ENCODE measurements at regions not wholly inside any gene's neighbourhood (a gene's known extent, or its start where the extent isn't known, plus 50 kb on each side); places are given as distances from the start of the nearest gene placed in this dataset.
A peak's percentile ranks its signal among the peaks of the same experiment; 100 is the strongest.

DNA sequence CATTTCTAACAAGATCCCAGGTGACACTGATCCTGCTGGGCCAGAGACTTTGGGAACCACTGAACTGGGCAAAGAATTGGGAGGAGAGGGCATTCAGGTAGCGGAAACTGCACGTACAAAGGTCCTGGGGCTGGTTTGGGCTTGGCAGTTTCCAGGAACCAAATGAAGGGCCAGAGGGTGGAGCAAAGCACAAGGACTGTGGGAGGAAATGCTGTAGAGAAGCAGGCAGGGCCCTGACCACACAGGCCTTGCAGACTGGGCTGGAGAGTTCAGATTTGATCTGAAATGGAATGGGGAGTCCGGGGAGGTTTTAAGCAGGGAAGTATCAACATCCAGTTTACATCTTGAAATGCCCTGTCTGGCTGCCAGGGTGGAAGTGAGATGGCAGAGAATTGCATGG lies 195.1 kb downstream of the PHETA1 start:
- peak; percentile 27 to 36 for DNase-seq

DNA sequence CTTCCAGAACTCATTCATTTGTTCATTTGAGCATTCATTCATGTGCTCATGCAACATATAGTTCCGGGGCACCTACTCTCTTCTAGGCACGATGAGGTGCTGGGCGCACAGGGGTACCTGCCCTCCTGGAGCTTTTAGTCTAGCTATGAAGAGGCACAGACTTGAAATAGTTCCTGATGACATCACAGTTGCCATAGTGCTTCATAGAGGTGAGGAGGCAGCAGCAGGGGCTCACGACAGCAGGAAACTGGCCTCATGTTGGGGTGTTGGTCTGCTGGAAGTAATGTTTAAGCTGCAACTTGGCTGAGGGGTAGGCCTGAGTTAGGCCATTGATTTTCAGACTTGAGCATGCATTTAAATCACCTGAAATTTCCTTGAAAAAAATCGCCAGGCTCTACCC lies 195.5 kb downstream of the PHETA1 start:
- no peak for DNase-seq

DNA sequence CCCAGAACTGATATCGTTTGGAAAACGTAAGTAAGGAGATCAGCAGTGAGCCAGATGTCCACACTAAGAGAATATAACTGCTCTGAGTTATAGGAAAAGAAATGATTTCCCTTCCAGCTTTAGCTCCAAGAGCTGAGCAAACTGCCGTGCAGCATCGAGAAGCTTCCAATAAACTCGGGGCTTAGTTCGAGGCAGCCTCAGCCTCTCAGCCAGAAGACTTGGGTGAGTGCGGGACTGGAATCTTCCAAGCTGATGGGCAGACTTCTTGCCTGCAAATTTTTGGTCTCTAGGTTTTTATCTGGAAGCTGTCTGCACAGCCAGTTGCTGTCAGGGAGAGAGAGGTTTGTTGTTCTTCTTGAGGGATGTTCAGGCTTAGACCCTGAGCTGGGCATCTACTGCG lies 196.1 kb downstream of the PHETA1 start:
- no peak for DNase-seq

DNA sequence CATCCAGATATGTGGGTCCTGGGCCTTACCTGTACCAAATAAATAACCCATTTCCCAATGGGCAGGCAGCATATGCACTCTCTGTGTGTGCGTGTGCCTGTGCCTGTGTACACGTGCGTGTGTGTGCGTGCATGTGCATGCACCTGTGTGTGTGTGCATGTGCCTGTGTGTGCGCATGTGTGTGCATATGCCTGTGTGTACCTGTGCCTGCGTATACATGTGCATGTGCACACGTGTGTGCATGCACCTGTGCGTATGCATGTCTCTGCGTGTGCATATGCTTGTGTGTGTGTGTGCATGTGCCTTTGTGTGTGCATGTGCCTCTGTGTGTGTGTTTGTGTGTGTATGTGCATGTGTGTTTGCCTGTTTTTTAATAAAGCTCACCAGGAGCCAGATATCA lies 197.1 kb downstream of the PHETA1 start:
- DNase-seq: no peak

DNA sequence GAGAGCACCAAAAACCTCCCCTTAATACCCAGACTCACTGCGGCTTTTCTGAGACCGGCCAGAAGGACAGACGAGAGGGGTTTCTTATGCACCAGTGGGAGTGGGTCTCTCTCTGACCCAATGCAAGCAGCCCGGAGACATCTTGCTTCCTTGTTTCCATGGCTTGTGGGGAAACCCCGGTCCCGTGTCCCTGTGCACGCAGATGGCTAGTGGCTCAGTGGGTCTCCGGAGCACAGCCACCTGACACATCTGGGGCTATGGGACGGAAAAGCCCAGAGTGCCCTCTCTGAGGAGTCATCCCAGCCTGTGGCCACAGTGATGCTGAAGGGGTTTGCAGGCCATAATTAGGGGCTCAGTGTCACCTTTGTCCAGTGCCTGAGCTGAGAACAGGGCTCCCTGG lies 197.6 kb downstream of the PHETA1 start:
- no peak for DNase-seq

DNA sequence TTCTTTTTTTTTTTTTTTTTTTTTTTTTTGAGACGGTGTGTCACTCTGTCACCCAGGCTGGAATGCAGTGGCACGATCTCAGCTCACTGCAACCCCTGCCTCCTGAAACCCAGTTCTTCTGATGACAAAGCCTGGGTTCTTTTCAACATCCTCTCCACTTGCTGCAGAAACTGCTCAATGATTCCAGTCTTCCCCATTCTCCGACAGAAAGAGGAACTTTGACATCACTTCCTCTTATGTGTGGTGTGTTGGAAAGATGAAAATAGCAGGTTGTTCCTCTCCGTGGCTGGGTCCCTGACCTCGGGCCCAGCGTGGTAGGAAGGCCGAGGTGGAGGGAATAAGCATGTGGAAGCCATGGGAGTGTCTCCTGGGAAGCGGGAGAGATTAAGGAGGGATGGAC lies 198.4 kb downstream of the PHETA1 start:
- DNase-seq: peak; percentile 96 to 97

DNA sequence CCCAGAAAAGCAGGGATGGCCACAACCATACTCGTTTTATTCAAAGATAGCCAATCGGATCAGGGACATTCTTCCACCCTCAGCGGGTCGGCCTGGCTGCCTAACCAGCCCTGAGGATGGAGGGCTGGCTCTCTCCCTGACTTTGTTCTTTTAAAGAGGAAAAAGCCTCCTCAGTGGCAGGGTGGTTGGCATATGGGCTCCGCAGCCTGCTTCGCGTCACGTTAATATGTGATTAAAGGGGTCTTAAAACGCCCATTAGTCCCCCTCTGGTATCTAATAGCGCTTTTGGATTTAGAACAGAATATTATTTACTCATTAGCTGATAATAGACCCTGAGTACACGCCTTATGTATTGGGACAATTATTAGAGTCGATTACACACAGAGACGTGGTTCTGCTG lies 199.4 kb downstream of the PHETA1 start:
- no peak for DNase-seq

DNA sequence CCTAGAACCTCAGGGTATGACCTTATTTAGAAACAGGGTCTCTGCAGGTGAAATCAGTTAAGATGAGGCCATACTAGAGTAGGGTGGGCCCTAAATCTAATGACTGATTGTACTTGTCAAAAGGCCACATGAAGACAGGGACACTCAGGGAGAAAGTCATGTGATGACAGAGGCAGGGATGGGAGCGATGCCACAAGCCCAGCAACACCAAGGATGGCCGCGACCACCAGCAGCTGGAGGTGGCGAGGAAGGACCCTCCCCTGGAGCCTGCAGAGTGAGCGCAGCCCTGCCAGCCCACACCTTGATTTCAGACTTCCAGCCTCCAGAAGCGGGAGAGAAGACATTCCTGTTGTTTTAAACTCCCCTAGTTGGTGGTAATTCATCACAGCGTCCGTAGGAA lies 199.9 kb downstream of the PHETA1 start:
- no peak for DNase-seq

DNA sequence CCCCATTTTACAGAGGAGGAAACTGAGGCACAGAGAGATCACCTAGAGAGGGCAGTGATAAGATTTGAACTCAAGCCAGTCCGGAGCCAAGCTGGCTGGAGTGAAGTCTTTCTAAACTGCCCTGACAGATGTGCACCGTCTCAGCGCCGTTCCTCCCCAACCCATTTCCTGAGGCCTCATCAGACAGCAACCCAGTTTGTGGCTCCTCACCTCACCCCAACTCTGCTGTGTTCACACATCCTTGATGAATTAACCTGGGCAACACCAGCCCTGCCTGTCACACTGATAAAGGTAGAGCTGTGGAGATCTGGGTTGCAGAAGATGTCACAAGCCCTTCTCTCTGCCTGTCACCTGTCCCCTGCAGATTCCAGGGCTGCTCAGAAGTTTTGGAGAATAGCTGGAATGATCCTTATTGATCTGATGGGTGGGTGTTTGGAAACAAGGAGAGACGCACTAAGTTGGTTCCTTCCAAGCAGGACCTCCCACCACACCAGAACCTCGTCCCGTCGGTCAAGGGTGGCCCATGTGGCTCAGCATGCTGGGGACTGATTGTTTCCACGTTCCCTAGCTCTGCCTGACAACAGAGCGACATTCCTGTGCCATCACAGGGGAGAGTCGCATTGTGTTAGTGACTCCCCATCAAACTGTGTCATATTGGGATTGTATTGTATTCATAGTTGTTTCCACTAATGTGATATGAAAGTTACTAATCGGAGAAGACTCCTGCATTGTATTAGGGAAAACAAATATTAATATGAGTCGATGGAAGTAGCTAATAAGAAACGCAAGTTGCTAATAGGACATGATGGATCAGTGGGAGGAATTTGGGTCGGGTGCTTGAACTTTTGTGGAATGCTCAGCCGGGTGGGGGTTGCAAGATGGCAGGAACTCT lies 200.6 kb downstream of the PHETA1 start:
- peak in 1 of 2 experiments; percentile 34 for DNase-seq

DNA sequence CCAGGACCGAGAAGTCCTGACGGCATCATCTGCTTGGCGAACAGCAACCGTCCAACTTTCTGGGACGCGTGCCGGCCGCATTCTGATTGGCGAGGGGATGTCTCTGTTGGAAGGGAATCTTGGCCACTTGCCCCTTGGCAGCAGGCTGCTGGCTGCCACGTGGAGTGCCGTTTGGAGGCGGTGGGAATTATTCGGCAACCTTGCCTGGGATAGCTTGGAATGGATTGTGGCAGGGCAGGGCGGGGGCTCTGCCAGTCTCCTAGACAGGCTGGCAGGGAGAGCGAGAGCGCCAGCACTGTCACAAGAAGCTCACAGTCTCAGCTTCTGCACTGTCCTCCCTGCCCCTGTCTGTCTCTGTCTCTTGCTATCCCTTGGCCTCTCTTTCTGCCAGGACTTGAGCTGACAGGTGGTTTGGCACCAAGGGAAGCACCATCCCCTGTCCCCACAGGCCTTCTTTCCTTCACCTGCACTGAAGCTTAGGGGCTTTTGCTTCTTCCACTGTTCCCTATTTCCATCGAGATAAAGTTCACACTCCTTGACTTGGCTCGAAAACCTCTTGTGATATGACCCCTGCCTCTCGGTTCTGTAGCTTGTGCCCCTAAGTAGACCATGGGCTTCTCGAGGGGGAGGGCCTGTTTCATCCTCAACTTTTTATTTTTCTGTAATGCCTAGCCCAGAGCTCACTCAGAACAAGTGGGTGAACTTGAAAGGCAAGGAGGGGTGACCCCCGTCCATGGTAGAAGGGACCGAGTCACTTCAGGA lies 201.9 kb downstream of the PHETA1 start:
- no peak for DNase-seq

DNA sequence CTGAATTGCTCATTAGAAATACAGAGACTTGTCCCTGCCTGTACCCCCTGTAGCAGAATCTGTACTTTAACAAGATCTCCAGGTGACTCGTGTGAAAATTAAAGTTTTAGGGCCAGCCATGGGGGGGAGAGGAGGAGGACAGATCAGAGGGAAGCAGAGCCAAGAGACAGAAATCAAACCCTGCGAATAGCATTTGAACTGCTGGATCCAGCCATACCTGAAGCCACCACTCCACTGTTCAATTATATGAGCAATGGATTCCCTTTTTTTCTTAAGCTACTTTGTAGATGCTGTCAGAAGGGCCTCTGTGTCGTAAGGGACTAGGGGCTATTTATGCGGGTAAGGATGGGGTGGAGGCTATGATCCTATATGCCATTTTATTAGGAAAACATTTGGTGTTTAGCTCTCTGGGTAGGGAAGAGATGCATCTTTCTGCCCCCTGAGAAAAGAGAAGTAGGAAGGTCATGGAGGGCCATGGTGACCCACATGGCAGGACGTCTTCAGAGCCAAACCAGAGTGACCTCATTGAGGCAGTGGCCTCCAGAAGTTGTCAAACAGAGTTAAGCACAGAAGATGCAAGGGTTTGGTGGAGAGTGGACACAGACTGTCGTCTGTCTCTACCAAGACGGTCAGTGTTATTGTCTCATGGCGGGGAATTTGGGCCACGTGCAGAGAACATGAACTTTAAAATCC lies 203.9 kb downstream of the PHETA1 start:
- DNase-seq: no peak

DNA sequence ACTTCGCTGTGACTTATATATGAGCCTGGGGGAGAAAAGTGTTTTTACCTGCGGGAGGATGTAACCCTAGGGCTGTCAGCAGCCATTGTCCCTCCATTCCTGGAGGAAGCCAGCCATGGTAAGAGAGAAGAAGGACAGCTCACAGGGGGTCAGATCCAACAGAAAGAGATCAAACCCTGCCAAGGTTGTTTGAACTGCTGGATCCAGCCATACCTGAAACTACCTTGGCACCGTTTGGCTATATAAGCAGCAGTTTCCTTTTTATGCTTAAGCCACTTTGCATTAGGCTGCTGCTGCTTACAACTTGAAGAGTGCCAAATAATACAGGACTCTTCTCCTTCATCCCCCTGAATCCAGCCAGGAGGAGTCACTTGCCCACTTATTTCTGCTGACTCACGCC lies 205.5 kb downstream of the PHETA1 start:
- no peak for DNase-seq

DNA sequence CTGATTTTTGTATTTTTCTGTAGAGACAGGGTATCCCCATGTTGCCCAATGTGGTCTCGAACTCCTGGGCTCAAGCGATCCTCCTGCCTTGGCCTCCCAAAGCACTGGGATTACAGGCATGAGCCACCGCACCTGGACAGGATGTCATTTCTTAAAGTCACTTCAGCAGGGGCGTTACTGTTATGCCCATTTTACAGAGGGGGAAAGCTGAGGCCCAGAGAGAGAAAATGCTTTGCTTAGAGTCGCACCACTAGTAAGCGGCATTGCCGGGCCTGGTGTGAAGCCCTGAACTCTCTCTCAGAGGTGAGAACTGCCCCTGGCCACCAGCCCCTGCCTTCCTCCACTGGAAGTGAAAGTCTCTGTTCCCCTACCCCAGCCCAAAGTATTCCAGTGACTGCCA lies 207.0 kb downstream of the PHETA1 start:
- no peak for DNase-seq

DNA sequence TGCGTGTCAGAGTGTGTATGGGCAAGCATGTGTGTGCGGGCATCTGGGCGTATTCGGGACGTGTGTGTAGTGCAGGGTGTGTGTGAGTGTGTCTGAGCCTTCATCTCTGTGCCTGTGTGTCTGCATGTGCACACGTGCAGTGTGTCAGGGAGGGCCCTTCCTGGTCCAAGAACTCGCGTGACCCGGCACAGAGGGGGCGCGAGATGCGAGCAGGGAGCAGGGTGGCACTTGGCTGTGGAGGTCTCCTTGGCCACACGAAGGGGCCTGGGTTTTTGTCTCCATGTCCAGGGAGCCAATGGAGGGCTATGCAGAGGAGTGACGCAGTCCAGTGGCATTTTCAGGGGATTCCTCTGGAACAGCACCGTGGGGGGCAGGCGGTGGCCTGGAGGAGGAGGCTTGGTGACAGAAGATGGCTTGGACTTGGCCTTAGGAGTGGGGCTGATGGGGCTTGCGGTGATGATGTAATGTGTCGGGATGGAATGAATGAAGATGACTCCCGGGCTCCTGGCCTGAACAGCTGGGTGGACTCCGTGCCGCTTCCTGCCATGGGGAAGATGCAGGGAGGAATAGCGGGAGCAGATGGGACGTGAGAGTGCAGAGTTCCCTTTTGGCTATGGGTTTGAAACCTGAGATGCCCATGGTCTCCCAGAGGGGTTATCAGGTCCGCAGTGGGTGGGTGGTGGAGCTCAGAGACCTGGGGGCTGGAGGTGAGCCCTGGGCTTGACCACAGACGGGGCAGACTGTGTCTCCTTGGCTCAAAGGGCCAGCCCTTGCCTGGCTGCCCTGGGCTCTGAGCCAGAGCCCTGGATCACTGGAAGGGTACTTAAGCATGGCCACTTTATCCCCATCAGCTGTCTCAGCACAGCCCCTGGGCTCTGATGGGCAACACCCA lies 208.3 kb downstream of the PHETA1 start:
- no peak for DNase-seq

DNA sequence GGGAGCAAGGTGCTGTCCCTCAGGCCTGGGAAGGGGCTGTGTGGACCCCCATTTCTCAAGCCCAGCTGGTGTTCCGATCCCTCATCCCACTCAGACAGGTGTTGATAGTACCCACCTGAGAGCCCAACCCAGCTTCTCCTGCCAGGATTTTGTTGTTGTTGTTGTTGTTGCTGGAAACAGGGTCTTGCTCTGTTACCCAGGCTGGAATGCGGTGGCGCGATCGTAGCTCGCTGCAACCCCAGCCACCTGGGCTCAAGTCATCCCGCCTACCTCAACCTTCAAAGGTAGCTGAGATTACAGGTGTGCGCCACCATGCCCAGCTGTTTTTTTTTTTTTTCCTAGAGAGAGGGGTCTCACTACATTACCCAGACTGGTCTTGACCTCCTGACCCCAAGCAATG lies 209.9 kb downstream of the PHETA1 start:
- no peak for DNase-seq

DNA sequence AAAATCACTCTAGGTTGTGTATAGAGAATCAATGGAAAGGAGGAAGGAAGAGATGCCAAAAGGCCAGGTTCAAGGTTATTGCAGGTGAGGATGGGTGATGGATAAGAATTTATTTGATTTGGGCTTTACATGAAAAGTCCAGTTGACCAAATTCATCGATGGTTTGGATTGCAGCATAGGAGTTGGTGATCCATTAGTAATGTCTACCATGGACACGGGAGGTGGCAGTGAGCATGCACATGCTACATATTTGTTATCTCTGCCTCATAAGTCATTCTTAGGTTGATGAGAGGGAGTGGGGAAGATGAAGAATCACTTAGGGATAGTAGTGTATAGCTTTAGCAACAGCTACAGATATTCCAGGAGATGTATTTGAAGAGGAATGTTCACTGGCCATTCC lies 211.4 kb downstream of the PHETA1 start:
- DNase-seq: no peak

DNA sequence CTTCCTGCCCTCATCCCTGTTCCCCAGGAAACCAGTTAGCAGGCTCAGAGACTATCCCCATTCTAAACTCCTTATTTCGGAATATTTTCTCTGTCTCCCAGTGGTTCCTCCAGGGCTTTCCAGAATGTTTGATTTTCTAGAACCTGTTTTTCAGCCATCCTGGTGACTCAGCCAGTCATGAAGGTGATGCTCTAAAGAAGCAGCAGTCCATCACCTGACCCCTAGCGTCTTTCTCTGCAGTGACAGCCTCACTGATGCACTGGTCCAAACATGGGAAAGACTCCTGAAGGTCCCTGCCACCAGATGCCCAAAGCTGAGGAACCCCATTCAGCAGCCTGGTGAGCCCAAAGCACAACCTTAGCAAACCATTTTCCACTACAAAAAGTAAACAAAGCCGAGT lies 212.6 kb downstream of the PHETA1 start:
- DNase-seq: no peak

DNA sequence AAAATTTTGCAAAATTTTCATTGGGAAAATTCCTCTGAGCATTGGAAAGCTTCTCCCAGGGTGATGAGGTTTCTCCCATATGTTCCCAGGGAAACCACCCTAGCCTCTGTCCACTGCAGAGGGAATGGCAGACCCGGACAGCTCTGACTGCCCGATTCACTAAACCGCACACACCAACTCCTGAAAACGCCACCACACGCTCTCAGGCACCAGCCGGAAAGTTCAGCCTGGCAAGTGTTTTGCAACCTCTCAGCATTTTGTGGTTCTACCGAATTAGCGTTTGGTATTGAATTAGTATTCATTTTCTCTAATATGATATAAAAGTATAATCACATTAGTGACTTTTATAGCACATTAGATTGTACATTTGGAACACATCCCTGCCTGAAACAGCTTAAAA lies 213.4 kb downstream of the PHETA1 start:
- no peak for DNase-seq

DNA sequence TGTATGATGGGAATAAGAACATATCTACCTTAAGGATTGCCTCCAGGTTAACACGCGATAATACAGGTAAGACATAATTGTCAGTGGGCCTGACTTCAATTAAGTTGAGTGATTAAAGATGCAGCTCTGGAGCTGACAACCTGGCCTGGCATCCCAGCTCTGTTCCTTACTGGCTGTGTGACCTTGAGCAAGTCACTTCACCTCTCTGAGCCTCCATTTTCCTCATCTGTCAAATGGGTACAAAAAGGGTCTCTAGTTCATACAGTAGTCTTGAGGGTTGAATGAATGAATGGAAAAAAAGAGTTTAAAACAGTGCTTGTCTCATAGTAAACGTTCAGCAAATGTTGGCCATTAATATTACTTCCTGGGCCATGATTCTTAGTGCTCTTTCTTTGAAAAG lies 213.9 kb downstream of the PHETA1 start:
- DNase-seq: no peak

DNA sequence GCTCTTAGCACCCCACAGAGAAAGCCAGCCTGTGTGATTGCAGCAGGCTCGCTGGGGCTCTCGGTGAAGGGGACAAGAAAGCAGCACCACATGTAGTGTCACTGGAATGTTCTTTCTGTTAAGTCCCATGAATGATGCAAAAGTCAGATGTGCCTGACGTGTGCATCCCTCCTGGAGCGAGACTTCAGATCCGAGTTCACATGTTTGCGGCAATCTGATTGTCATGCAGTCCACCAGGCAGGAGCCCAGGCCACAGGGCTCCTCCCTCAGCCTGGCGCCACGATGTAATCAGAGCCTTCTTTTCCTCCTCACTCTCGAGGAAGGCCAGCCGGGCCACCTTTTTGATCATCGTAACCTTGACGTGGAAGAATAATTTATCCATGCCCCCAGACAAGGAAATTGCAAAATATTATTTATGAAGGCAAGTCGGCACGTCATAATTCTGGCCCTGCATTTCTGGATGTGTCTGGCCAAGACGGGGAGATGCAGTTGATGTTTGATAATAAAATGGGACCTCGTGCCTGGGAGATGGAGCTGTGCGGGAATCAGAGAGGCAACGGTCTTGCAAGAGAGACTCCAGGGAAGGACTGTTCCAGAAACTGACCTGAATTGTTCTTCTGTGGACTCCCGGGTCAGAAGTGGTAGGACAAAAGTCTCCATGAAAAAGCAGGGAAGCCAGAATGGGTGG lies 214.6 kb downstream of the PHETA1 start:
- no peak for DNase-seq

DNA sequence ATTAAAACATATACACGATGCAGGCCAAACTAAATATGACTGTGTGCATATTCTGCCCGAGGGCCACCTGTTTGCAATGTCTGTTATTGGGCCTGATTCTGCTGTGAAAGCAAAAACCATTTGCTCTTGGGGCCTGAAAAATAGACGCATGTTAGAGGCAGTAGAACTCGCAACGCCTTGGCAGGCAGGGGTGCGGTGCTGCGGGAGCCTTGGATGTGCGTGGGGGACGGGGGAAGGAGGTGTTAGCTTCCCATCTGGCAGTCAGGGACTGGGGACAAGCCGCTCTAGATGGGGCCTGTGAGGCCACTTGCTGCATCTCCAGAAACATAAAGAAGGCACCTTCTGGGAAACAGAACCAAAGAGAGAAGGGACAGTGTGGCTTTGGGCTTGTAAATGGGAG lies 216.3 kb downstream of the PHETA1 start:
- no peak for DNase-seq
